ENCODE measurements at regions not wholly inside any gene's neighbourhood (a gene's known extent, or its start where the extent isn't known, plus 50 kb on each side); places are given as distances from the start of the nearest gene placed in this dataset.

DNA sequence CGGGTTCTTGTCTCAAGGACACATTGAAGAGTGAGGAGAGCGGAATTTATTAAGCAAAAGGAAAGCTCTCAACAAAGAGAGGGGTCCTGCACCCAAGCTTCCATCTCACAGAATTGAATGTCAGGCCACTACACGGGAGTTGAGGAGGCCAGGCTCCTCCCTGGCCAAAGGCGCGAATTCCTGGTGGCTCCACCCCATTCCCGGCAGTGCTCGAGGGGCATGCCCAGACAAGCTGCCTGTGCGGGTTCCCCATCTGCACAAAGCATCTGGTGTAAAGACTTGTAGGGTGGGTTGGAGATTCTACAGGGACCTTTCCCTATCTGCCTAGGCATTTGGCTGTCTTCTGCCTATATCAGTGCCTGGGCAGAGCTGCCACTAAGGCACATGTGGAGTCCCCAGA, 648.5 kb upstream of the PKN2 start:
- no peak for DNase-seq (ENCODE audit: low read depth)
- H3K27me3 ChIP-seq (ENCODE audit: control insufficient read depth, insufficient read depth, low read length) = no peaks in the 10 kb centered on the region
- no peak for TF ChIP-seq CTCF (IDR thresholded peaks at IDR 0.05; ENCODE audit: insufficient read depth, low read length, poor library complexity, severe bottlenecking)
- no peak overlapping the region for H3K4me3 ChIP-seq (ENCODE audit: low read depth, low read length)
- no peaks in the 10 kb centered on the region for H3K36me3 ChIP-seq (ENCODE audit: control insufficient read depth, insufficient read depth, low read length)

DNA sequence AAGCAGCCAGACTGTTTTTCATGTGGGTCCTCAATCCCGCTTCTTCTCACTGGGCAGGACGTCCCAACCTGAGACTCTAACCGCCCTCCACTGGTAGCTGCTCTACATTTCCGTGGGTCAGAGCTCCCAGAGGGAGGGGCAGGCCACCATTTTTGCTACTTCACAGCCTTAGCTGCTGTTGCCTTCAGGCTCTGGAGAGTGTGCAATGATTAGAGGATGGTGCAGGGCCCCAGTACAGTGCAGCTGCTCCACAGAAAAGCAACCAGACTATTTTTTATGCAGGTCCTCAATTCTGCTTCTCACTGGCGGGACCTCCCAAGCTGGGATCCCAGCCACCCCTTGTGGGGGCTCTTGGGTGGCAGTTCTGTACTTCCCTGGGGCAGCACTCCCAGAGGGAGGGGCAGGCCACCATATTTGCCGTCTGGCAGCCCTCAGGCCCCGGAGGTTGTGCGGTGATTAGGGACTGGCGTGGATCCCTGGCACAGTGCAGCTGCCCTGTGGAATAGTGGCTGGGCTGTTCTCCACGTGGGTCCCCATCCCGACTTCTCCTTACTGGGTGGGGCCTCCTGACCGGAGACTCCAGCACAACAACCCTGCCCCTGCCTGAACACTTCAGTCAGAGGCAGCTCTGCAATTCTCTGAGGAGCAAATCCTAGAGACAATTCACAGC, 647.6 kb upstream of the PKN2 start:
- no peak for DNase-seq (ENCODE audit: low read depth)
- Histone ChIP-seq H3K4me3 (ENCODE audit: low read depth, low read length) (no peak overlapping the region), H3K36me3 (ENCODE audit: control insufficient read depth, insufficient read depth, low read length) (no peaks in the 10 kb centered on the region)

DNA sequence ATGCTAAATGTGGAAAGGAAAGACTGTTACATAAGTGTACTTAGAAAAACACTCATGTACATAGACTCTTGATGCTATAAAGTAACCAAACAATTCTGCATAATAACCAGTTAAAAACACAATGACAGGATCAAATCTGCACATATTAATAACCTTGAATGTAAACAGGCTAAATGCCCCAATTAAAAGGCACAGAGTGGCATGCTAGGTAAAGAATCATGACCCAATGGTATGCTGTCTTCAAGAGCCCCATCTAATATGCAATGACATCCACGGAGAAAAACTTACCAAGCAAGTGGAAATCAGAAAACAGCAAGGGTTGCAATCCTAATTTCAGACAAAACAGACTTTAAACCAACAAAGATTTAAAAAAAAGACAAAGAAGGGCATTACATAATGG, 644.8 kb upstream of the PKN2 start:
- Histone ChIP-seq H3K4me3 (ENCODE audit: low read depth, low read length) (no peak overlapping the region), H3K27me3 (ENCODE audit: control insufficient read depth, insufficient read depth, low read length) (no peaks in the 10 kb centered on the region), H3K36me3 (ENCODE audit: control insufficient read depth, insufficient read depth, low read length) (no peaks in the 10 kb centered on the region)
- no peak for TF ChIP-seq CTCF (IDR thresholded peaks at IDR 0.05; ENCODE audit: insufficient read depth, low read length, poor library complexity, severe bottlenecking)
- no peak for DNase-seq (ENCODE audit: low read depth)

More for the DNA sequence above, 647.6 kb upstream of the PKN2 start:
- no peaks in the 10 kb centered on the region for H3K27me3 ChIP-seq (ENCODE audit: control insufficient read depth, insufficient read depth, low read length)
- no peak for TF ChIP-seq CTCF (IDR thresholded peaks at IDR 0.05; ENCODE audit: insufficient read depth, low read length, poor library complexity, severe bottlenecking)

DNA sequence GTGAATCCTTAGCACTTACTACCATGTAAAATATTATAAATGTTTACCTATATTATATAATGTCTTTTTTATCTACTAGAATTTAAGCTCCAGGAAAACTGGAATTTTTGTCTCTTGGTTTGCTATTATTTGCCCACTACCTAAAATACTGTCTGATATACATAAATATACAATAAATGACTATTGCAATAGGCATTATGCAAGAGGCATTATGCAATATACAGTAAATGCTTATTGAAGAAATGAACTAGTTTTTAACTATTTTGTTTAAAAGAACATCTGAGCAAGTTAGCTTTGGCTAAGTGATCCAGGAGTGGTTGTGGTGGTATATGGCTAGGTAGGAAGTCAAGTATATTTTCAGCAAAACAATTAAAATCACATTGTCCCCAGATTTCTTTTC, 640.2 kb upstream of the PKN2 start:
- TF ChIP-seq CTCF (IDR thresholded peaks at IDR 0.05; ENCODE audit: insufficient read depth, low read length, poor library complexity, severe bottlenecking) = no peak
- DNase-seq (ENCODE audit: low read depth) = no peak
- Histone ChIP-seq H3K36me3 (ENCODE audit: control insufficient read depth, insufficient read depth, low read length) (no peaks in the 10 kb centered on the region), H3K4me3 (ENCODE audit: low read depth, low read length) (no peak overlapping the region), H3K27me3 (ENCODE audit: control insufficient read depth, insufficient read depth, low read length) (no peaks in the 10 kb centered on the region)

- no peaks in the 10 kb centered on the region for H3K27me3 ChIP-seq (ENCODE audit: control insufficient read depth, insufficient read depth, low read length)
- no peak overlapping the region for H3K4me3 ChIP-seq (ENCODE audit: low read depth, low read length)
- DNase-seq (ENCODE audit: low read depth) = no peak
- no peak for TF ChIP-seq CTCF (IDR thresholded peaks at IDR 0.05; ENCODE audit: insufficient read depth, low read length, poor library complexity, severe bottlenecking)
- H3K36me3 ChIP-seq (ENCODE audit: control insufficient read depth, insufficient read depth, low read length) = no peaks in the 10 kb centered on the region
Observed at GRCh38 chr1:88052167-88052566, 631.9 kb upstream of the PKN2 start.

DNA sequence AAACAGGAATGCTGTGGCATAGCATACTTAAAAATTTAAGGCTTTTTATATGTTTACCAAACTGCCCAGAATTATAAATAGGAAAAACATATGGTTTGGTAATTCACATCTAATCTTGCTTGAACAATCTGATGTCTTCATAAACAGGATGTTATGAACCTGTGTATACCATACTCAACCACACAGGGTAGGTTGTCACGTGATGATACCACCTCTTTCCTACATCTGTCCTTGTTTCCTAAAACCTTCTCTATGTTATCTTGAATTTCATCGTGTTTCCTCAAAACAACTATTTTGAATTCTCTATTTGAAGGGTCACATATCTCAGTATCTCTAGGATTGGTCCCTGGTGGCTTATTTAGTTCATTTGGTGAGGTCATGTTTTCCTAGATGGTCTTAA, 631.0 kb upstream of the PKN2 start:
- Histone ChIP-seq H3K36me3 (ENCODE audit: control insufficient read depth, insufficient read depth, low read length) (no peaks in the 10 kb centered on the region), H3K27me3 (ENCODE audit: control insufficient read depth, insufficient read depth, low read length) (no peaks in the 10 kb centered on the region), H3K4me3 (ENCODE audit: low read depth, low read length) (no peak overlapping the region)
- no peak for DNase-seq (ENCODE audit: low read depth)
- TF ChIP-seq CTCF (IDR thresholded peaks at IDR 0.05; ENCODE audit: insufficient read depth, low read length, poor library complexity, severe bottlenecking) = no peak
